T-helper 1 cell (primary cell): ENCODE measurements at regions not wholly inside any gene's neighbourhood (a gene's known extent, or its start where the extent isn't known, plus 50 kb on each side); places are given as distances from the start of the nearest gene placed in this dataset.

Source experiments
- DNase-seq, 5 donors: peaks; one replicate each; pipeline ENCODE4 v3.0.0-alpha.2; 2012 to 2020

- no peak for DNase-seq
Measured at GRCh38 chr18:2082676-2083075, 488.6 kb downstream of the METTL4 start.

- no peak for DNase-seq
Measured at GRCh38 chr18:2083691-2084090, 487.6 kb downstream of the METTL4 start.

- no peak for DNase-seq
Measured at GRCh38 chr18:2086439-2086838, 484.9 kb downstream of the METTL4 start.

- DNase-seq, result no peak
Measured at GRCh38 chr18:2087877-2088673, 483.2 kb downstream of the METTL4 start.

- DNase-seq, result no peak
Measured at GRCh38 chr18:2089396-2089795, 481.9 kb downstream of the METTL4 start.

- no peak for DNase-seq
Measured at GRCh38 chr18:2091937-2092336, 479.4 kb downstream of the METTL4 start.

GRCh38 chr18:2096551-2096950 lies 474.8 kb downstream of the METTL4 start:
- DNase-seq, result no peak

GRCh38 chr18:2100694-2101213 lies 470.6 kb downstream of the METTL4 start:
- no peak for DNase-seq

- DNase-seq, result no peak
Measured at GRCh38 chr18:2102022-2102421, 469.3 kb downstream of the METTL4 start.

- no peak for DNase-seq
Measured at GRCh38 chr18:2103299-2103698, 468.0 kb downstream of the METTL4 start.

- peak in 3 of 5 donors; percentile 18 to 29 (median 29) for DNase-seq
Measured at GRCh38 chr18:2104620-2105462, 466.5 kb downstream of the METTL4 start.

GRCh38 chr18:2108591-2108990 lies 462.7 kb downstream of the METTL4 start:
- no peak for DNase-seq

GRCh38 chr18:2111456-2111855 lies 459.8 kb downstream of the METTL4 start:
- no peak for DNase-seq

- no peak for DNase-seq
Measured at GRCh38 chr18:2112435-2113045, 458.8 kb downstream of the METTL4 start.

GRCh38 chr18:2114289-2114688 lies 457.0 kb downstream of the METTL4 start:
- no peak for DNase-seq

GRCh38 chr18:2114765-2115164 lies 456.5 kb downstream of the METTL4 start:
- DNase-seq, result no peak

- DNase-seq, result no peak
Measured at GRCh38 chr18:2121224-2121623, 450.1 kb downstream of the METTL4 start.

GRCh38 chr18:2123077-2123476 lies 448.2 kb downstream of the METTL4 start:
- no peak for DNase-seq

- no peak for DNase-seq
Measured at GRCh38 chr18:2134364-2134763, 436.9 kb downstream of the METTL4 start.

- DNase-seq, result no peak
Measured at GRCh38 chr18:2135309-2135708, 436.0 kb downstream of the METTL4 start.

GRCh38 chr18:2138552-2138951 lies 432.8 kb downstream of the METTL4 start:
- DNase-seq, result no peak

GRCh38 chr18:2139691-2140090 lies 431.6 kb downstream of the METTL4 start:
- DNase-seq, result no peak

GRCh38 chr18:2143636-2144035 lies 427.7 kb downstream of the METTL4 start:
- DNase-seq, result no peak
